Suprapubic skin (tissue), 4 donors: ENCODE measurements at regions not wholly inside any gene's neighbourhood (a gene's known extent, or its start where the extent isn't known, plus 50 kb on each side); places are given as distances from the start of the nearest gene placed in this dataset.

Source experiments
- DNase-seq, 2 donors: peaks; one replicate each; pipeline ENCODE4 v3.0.0-alpha.2; 2019; ENCODE audit warnings: low spot score in 2 of 2
- H3K27ac ChIP-seq: fragments of 200-600 bp; sonication (generic); one replicate; pipeline ENCODE4 v1.5.1; 2019
- H3K27me3 ChIP-seq: fragments of 200-600 bp; sonication (generic); one replicate; pipeline ENCODE4 v1.5.1; 2019
- H3K36me3 ChIP-seq: fragments of 200-600 bp; sonication (generic); one replicate; pipeline ENCODE4 v1.5.1; 2019
- H3K4me1 ChIP-seq: fragments of 200-600 bp; sonication (generic); one replicate; pipeline ENCODE4 v1.5.1; 2019
- H3K4me3 ChIP-seq: fragments of 200-600 bp; sonication (generic); one replicate; pipeline ENCODE4 v1.5.1; 2019; ENCODE audit warnings: mild to moderate bottlenecking
- H3K9me3 ChIP-seq: fragments of 200-600 bp; sonication (generic); one replicate; pipeline ENCODE4 v1.5.1; 2019
- EP300 ChIP-seq: sonication (generic); formaldehyde crosslinking; IDR thresholded peaks from one replicate; pipeline ENCODE4 v1.6.1; 2017; ENCODE audit warnings: antibody characterized with exemption
- POLR2A ChIP-seq, 2 donors: fragments of 450-650 bp; IDR thresholded peaks; one replicate each; pipeline ENCODE4 v1.6.1; 2017; ENCODE audit warnings: antibody characterized with exemption in 2 of 2, mild to moderate bottlenecking in 2 of 2, moderate library complexity in 2 of 2
- POLR2AphosphoS5 ChIP-seq, 3 donors: sonication (generic); formaldehyde crosslinking; IDR thresholded peaks; one replicate each; pipeline ENCODE4 v1.6.1; 2017; ENCODE audit warnings: antibody characterized with exemption in 3 of 3
- WGBS: methylation state at CpG from one replicate; pipeline ENCODE4 v1.1.5; 2018; 5-methylcytosine and 5-hydroxymethylcytosine counted together
- TF ChIP-seq, protein P1 (sequence below), 2 donors: fragments of 200-600 bp in 1 of 2; fragments of 450-650 bp in 1 of 2; sonication (generic) in 1 of 2; IDR thresholded peaks; one replicate each; pipeline ENCODE4 v1.5.1; 2016 to 2019; ENCODE audit warnings: antibody characterized with exemption in 2 of 2, mild to moderate bottlenecking in 1 of 2, moderate library complexity in 1 of 2

DNA sequence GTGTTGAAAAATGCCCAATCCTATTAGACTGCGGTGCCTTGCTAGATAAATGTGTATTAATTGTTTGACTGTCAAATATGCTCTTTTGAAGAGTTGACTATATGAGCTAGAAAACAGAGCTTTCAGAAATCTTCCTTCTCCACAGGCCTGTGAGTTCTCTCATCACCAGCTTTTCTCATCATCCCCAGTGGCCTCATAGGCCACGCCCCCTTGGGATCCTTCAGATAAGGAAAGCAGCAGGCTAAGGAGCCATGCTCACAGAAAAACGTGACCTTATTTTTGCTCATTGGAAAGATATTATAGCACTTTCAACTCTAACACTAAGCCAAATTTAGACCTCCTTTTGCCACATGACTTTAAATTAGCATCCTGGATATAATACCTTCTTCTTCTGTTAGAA lies 514.4 kb upstream of the ARRDC4 start:
- H3K27ac ChIP-seq = no peak overlapping the region
- TF ChIP-seq EP300 = no peak
- TF ChIP-seq POLR2AphosphoS5 (IDR thresholded peaks at IDR 0.05) = no peak
- TF ChIP-seq, protein P1, sequence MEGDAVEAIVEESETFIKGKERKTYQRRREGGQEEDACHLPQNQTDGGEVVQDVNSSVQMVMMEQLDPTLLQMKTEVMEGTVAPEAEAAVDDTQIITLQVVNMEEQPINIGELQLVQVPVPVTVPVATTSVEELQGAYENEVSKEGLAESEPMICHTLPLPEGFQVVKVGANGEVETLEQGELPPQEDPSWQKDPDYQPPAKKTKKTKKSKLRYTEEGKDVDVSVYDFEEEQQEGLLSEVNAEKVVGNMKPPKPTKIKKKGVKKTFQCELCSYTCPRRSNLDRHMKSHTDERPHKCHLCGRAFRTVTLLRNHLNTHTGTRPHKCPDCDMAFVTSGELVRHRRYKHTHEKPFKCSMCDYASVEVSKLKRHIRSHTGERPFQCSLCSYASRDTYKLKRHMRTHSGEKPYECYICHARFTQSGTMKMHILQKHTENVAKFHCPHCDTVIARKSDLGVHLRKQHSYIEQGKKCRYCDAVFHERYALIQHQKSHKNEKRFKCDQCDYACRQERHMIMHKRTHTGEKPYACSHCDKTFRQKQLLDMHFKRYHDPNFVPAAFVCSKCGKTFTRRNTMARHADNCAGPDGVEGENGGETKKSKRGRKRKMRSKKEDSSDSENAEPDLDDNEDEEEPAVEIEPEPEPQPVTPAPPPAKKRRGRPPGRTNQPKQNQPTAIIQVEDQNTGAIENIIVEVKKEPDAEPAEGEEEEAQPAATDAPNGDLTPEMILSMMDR (IDR thresholded peaks at IDR 0.05) = no peak
- no peak for TF ChIP-seq POLR2A (IDR thresholded peaks at IDR 0.05)
- no peaks in the 10 kb centered on the region for H3K27me3 ChIP-seq
- no peak for DNase-seq
- no peaks in the 10 kb centered on the region for H3K9me3 ChIP-seq
- H3K36me3 ChIP-seq = no peaks in the 10 kb centered on the region
- 56% methylated on average over 3 of the region's 3 CpGs for WGBS
- H3K4me3 ChIP-seq = no peak overlapping the region
- H3K4me1 ChIP-seq = no peaks in the 10 kb centered on the region

DNA sequence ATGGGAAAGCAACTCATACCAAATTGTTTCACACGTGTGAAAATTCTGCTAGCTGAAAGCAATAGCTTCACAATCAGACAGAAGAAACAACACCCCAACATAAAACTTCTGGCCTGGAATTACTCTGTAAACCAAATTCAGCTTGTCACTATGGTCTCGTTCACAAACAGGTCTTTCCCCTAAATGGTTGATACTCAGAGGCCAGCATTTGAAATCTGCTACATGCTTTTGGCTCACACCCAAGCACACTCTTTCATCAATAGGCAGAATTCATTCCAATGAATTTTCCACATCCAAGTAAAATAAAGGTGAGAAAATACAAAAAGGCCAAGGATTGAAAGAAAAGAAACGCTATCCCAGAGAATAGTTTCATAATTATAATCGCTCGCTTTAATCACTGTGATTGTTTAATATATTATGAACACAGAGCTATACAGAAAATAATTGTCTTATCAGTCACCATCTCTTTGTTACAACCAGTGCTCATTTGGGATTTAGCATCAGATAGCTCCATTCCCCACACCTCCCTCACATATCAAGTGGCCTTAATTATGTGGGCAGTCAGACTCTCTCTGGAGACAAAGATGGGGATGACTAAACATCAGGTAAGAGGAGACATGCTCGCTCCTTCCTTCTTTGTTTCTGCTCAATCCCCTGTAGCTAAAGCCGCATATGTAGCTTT lies 503.8 kb upstream of the ARRDC4 start:
- Histone ChIP-seq H3K36me3 (no peaks in the 10 kb centered on the region), H3K27me3 (no peaks in the 10 kb centered on the region), H3K4me3 (no peak overlapping the region), H3K9me3 (no peaks in the 10 kb centered on the region), H3K27ac (no peak overlapping the region), H3K4me1 (peaks cover 2% of the 10 kb centered on the region)
- 83% methylated on average over 7 of the region's 7 CpGs for WGBS
- DNase-seq = no peak
- TF ChIP-seq EP300 (no peak), POLR2A (IDR thresholded peaks at IDR 0.05) (no peak), POLR2AphosphoS5 (IDR thresholded peaks at IDR 0.05) (no peak)
- TF ChIP-seq, protein P1 (IDR thresholded peaks at IDR 0.05) = no peak

DNA sequence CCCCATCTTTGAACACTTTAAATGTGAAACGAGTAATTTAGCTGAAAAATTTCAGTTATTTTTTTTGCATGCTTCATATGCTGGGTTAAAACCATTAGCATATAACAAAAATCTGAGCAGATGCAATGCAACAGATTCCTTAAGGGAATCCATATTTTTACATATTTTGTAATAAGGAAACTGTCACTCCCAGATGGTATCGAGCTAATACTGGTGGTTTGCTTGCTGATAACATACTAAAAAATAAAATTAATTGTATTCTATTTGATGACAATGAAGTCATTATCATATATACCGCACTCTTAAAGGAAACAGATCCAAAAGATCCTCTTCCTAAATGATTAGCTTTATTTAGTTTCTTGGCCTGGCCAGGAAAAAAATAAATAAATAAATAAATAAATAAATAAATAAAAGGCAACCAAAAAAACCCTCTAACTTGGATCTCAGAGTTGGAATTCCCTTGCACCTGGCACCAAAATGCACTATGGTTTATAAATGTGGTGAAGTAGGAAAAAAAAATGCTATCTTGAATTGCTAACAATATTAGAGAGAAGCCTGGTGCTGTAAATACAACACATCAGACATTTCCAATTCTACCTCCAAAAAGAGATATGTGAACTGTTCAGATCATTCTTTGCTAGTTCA lies 503.2 kb upstream of the ARRDC4 start:
- Histone ChIP-seq H3K27me3 (no peaks in the 10 kb centered on the region), H3K9me3 (no peaks in the 10 kb centered on the region), H3K36me3 (no peaks in the 10 kb centered on the region), H3K4me1 (peaks cover 9% of the 10 kb centered on the region), H3K27ac (no peak overlapping the region), H3K4me3 (no peak overlapping the region)
- TF ChIP-seq POLR2A (IDR thresholded peaks at IDR 0.05) (no peak), EP300 (no peak), POLR2AphosphoS5 (IDR thresholded peaks at IDR 0.05) (no peak)
- TF ChIP-seq, protein P1 (IDR thresholded peaks at IDR 0.05) = no peak
- WGBS = 81% methylated on average over 3 of the region's 3 CpGs
- no peak for DNase-seq

DNA sequence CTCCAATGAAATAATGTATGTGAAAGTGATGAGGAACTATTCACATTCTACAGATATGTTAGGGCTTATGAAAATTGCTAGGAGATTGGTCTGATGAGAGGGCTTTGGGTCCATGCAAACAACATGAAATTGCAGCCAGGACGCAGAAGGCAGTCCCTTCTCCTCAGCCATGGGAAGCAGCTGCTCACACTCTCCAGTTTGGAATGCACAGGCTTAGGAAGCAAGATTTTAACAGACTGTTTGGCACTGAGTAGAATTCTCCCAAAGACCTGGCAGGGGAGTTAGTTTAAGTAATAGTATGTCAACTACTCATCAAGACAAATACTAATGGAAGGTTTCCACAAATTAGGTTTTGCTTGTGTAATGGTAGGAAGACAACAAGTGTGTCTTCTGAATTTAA lies 500.7 kb upstream of the ARRDC4 start:
- Histone ChIP-seq H3K4me3 (no peak overlapping the region), H3K4me1 (peaks cover 9% of the 10 kb centered on the region), H3K9me3 (no peaks in the 10 kb centered on the region), H3K27ac (no peak overlapping the region), H3K36me3 (no peaks in the 10 kb centered on the region), H3K27me3 (no peaks in the 10 kb centered on the region)
- no peak for DNase-seq
- WGBS = 55% methylated on average over 1 of the region's 1 CpG
- TF ChIP-seq, protein P1 (IDR thresholded peaks at IDR 0.05) = no peak
- TF ChIP-seq EP300 = no peak
- TF ChIP-seq POLR2A (IDR thresholded peaks at IDR 0.05) = no peak
- no peak for TF ChIP-seq POLR2AphosphoS5 (IDR thresholded peaks at IDR 0.05)

GRCh38 chr15:97461226-97461625 lies 499.3 kb upstream of the ARRDC4 start:
- H3K27ac ChIP-seq = no peak overlapping the region
- no peak for DNase-seq
- no peak overlapping the region for H3K4me3 ChIP-seq
- WGBS = 6% methylated on average over 1 of the region's 1 CpG
- no peaks in the 10 kb centered on the region for H3K27me3 ChIP-seq
- no peaks in the 10 kb centered on the region for H3K9me3 ChIP-seq
- H3K4me1 ChIP-seq = peaks cover 9% of the 10 kb centered on the region
- TF ChIP-seq EP300 = no peak
- TF ChIP-seq POLR2A (IDR thresholded peaks at IDR 0.05) = no peak
- H3K36me3 ChIP-seq = no peaks in the 10 kb centered on the region
